DOHH2 (cell line): ENCODE measurements at regions not wholly inside any gene's neighbourhood (a gene's known extent, or its start where the extent isn't known, plus 50 kb on each side); places are given as distances from the start of the nearest gene placed in this dataset.

Experiments used
- H3F3A ChIP-seq: fragments of 200-600 bp; sonication (generic), shearing (Covaris generic); 2 replicates; pipeline ENCODE4 v1.6.0; 2016; ENCODE audit warnings: antibody characterized with exemption, mild to moderate bottlenecking; ENCODE audit not compliant: control insufficient read depth, insufficient read depth
- H3K27ac ChIP-seq: fragments of 200-600 bp; sonication (generic); 2 replicates; pipeline ENCODE4 v1.5.1; 2014; ENCODE audit warnings: low read depth, mild to moderate bottlenecking, low read length, moderate library complexity
- H3K27me3 ChIP-seq: fragments of 200-600 bp; sonication (generic); 2 replicates; pipeline ENCODE4 v1.6.1; 2014; ENCODE audit warnings: mild to moderate bottlenecking, low read length, mixed read lengths; ENCODE audit not compliant: control insufficient read depth
- H3K36me3 ChIP-seq: fragments of 200-600 bp; sonication (generic); 2 replicates; pipeline ENCODE4 v1.6.1; 2014; ENCODE audit warnings: mild to moderate bottlenecking, low read length, moderate library complexity, mixed read lengths; ENCODE audit not compliant: control insufficient read depth
- H3K4me1 ChIP-seq: fragments of 200-600 bp; sonication (generic); 2 replicates; pipeline ENCODE4 v1.6.1; 2014; ENCODE audit warnings: mild to moderate bottlenecking, low read length, mixed read lengths; ENCODE audit not compliant: control insufficient read depth
- H3K4me2 ChIP-seq: fragments of 200-600 bp; sonication (generic); 2 replicates; pipeline ENCODE4 v1.6.0; 2014; ENCODE audit warnings: mild to moderate bottlenecking, low read length, moderate library complexity
- H3K4me3 ChIP-seq: fragments of 200-600 bp; sonication (generic); 2 replicates; pipeline ENCODE4 v1.5.1; 2014; ENCODE audit warnings: mild to moderate bottlenecking, low read length, mixed read lengths
- H3K79me2 ChIP-seq: fragments of 200-600 bp; sonication (generic); 2 replicates; pipeline ENCODE4 v1.6.1; 2014; ENCODE audit warnings: mild to moderate bottlenecking, low read length, mixed read lengths; ENCODE audit not compliant: control insufficient read depth
- H3K9me2 ChIP-seq: fragments of 200-600 bp; sonication (generic); replicated peaks from 2 replicates; pipeline ENCODE4 v1.6.1; 2014; ENCODE audit warnings: mild to moderate bottlenecking, low read length, mixed read lengths; ENCODE audit not compliant: control insufficient read depth
- H3K9me3 ChIP-seq: fragments of 200-600 bp; sonication (generic); 2 replicates; pipeline ENCODE4 v1.6.1; 2014; ENCODE audit warnings: antibody characterized with exemption, low read length, mixed read lengths; ENCODE audit not compliant: control insufficient read depth, insufficient read depth
- H4K20me1 ChIP-seq: fragments of 200-600 bp; sonication (generic); 2 replicates; pipeline ENCODE4 v1.6.0; 2014; ENCODE audit warnings: low read depth, mild to moderate bottlenecking, antibody characterized with exemption, low read length, moderate library complexity; ENCODE audit not compliant: control insufficient read depth, insufficient read depth
- EZH2phosphoT487 ChIP-seq: fragments of 200-600 bp; sonication (generic); IDR thresholded peaks from 2 replicates; pipeline ENCODE4 v1.6.1; 2017; ENCODE audit warnings: borderline replicate concordance, mild to moderate bottlenecking, antibody characterized with exemption, low read length, moderate library complexity, mixed read lengths
- TF ChIP-seq, protein P1 (sequence below): fragments of 200-600 bp; sonication (generic); IDR thresholded peaks from one replicate; pipeline ENCODE4 v1.5.1; 2014; ENCODE audit warnings: antibody characterized with exemption, mild to moderate bottlenecking, low read depth, low read length; ENCODE audit not compliant: poor library complexity, severe bottlenecking

DNA sequence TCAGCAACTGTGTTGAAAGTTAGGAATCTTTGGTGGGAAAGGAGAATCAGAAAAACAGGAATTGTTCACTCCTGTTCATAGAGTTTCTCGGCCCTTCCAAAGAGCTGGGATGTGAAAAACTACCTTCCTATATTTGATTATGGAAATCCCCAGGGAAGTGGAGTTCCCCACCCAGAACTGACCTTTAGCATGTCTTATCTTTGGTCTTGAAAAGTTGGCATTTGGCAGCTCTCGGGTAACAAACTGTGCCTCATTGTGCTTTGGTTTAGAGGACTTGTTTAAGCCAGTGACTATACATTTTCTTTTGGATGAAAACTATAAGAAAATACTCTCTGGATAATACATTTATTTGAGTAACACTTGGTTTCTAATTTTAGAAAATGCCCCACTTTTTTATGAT, 51.3 kb upstream of the CERS6 start:
- no peaks in the 10 kb centered on the region for H3K27me3 ChIP-seq
- H3K4me1 ChIP-seq: no peaks in the 10 kb centered on the region
- no peaks in the 10 kb centered on the region for H3K9me3 ChIP-seq
- no peaks in the 10 kb centered on the region for H3K79me2 ChIP-seq
- H3K9me2 ChIP-seq: no peaks in the 10 kb centered on the region; the same call in 1 of the 2 replicates
- no peaks in the 10 kb centered on the region for H3F3A ChIP-seq
- H3K4me2 ChIP-seq: no peak overlapping the region
- H4K20me1 ChIP-seq: no peaks in the 10 kb centered on the region
- no peaks in the 10 kb centered on the region for H3K36me3 ChIP-seq
- TF ChIP-seq, protein P1, sequence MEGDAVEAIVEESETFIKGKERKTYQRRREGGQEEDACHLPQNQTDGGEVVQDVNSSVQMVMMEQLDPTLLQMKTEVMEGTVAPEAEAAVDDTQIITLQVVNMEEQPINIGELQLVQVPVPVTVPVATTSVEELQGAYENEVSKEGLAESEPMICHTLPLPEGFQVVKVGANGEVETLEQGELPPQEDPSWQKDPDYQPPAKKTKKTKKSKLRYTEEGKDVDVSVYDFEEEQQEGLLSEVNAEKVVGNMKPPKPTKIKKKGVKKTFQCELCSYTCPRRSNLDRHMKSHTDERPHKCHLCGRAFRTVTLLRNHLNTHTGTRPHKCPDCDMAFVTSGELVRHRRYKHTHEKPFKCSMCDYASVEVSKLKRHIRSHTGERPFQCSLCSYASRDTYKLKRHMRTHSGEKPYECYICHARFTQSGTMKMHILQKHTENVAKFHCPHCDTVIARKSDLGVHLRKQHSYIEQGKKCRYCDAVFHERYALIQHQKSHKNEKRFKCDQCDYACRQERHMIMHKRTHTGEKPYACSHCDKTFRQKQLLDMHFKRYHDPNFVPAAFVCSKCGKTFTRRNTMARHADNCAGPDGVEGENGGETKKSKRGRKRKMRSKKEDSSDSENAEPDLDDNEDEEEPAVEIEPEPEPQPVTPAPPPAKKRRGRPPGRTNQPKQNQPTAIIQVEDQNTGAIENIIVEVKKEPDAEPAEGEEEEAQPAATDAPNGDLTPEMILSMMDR: no peak
- no peak for TF ChIP-seq EZH2phosphoT487
- H3K27ac ChIP-seq: no peak overlapping the region
- no peak overlapping the region for H3K4me3 ChIP-seq
